HG03565 (cell line): ENCODE measurements at regions not wholly inside any gene's neighbourhood (a gene's known extent, or its start where the extent isn't known, plus 50 kb on each side); places are given as distances from the start of the nearest gene placed in this dataset.
"Not testable (repeated sequence)": the region's sequence is repeated elsewhere in the genome, so short reads cannot be mapped to it uniquely, and the experiment has no call there.

ENCODE experiments used
- ATAC-seq: cut with Tn5 transposase; IDR thresholded peaks from one replicate; pipeline ENCODE4 v1.9.1; 2021; ENCODE audit warnings: mild to moderate bottlenecking, moderate library complexity; ENCODE audit not compliant: unreplicated experiment

GRCh38 chr7:81839708-81840369, 70.0 kb upstream of the HGF start:
- ATAC-seq: peak; percentile 93

GRCh38 chr7:81833401-81833800, 63.6 kb upstream of the HGF start:
- no peak for ATAC-seq

- ATAC-seq: no peak
These were observed 62.0 kb upstream of the HGF start for GRCh38 chr7:81831883-81832282.

- ATAC-seq: not testable (repeated sequence)
These were observed 59.7 kb upstream of the HGF start for GRCh38 chr7:81829511-81829910.

GRCh38 chr7:81822811-81823210, 53.0 kb upstream of the HGF start:
- no peak for ATAC-seq

GRCh38 chr7:81819861-81820260, 50.0 kb upstream of the HGF start:
- no peak for ATAC-seq
